ENCODE measurements at regions not wholly inside any gene's neighbourhood (a gene's known extent, or its start where the extent isn't known, plus 50 kb on each side); places are given as distances from the start of the nearest gene placed in this dataset.

- 8% methylated on average over 6 of the region's 6 CpGs for WGBS (ENCODE audit: missing lambda C conversion rate)
These were observed 518.6 kb downstream of the PIK3C3 start for GRCh38 chr18:42473611-42474010.

GRCh38 chr18:42474577-42474976 lies 519.5 kb downstream of the PIK3C3 start:
- ChIA-PET POLR2A (no interaction called here), CTCF (no interaction called here)
- no peak overlapping the region for H3K27ac ChIP-seq
- no peak overlapping the region for H3K4me3 ChIP-seq
- DNase-seq (ENCODE audit: low read depth in 1 of 2, low spot score in 1 of 2) = no peak
- H3K4me1 ChIP-seq = no peaks in the 10 kb centered on the region
- H3K4me2 ChIP-seq = no peak overlapping the region
- no peak for FAIRE-seq
- no peak for ATAC-seq
- no peaks in the 10 kb centered on the region for H3K9me3 ChIP-seq
- TF ChIP-seq, protein P1, sequence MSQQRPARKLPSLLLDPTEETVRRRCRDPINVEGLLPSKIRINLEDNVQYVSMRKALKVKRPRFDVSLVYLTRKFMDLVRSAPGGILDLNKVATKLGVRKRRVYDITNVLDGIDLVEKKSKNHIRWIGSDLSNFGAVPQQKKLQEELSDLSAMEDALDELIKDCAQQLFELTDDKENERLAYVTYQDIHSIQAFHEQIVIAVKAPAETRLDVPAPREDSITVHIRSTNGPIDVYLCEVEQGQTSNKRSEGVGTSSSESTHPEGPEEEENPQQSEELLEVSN (IDR thresholded peaks at IDR 0.05; ENCODE audit: borderline replicate concordance, low read depth) = no peak
- TF ChIP-seq GATA3 (IDR thresholded peaks at IDR 0.05; ENCODE audit: borderline replicate concordance) (no peak), RCOR1 (IDR thresholded peaks at IDR 0.05; ENCODE audit: low read depth, low read length) (no peak), ESRRA (IDR thresholded peaks at IDR 0.05; ENCODE audit: borderline replicate concordance, low read length) (no peak), FOSL2 (IDR thresholded peaks at IDR 0.05) (no peak), FOSL2 (CRISPR knock-in tag; IDR thresholded peaks at IDR 0.05) (no peak), RFX5 (IDR thresholded peaks at IDR 0.05) (no peak), MAZ (IDR thresholded peaks at IDR 0.05; ENCODE audit: borderline replicate concordance, low read depth, low read length) (no peak), REST (IDR thresholded peaks at IDR 0.05) (no peak), TFCP2L1 (CRISPR knock-in tag; IDR thresholded peaks at IDR 0.05) (no peak), CHD2 (IDR thresholded peaks at IDR 0.05; ENCODE audit: low read length, partially characterized antibody) (no peak), JUNB (IDR thresholded peaks at IDR 0.05) (no peak), ZSCAN20 (CRISPR knock-in tag; IDR thresholded peaks at IDR 0.05) (no peak), EP300 (IDR thresholded peaks at IDR 0.05) (no peak), POLR2AphosphoS2 (conservative IDR thresholded peaks at IDR 0.05; ENCODE audit: low read length) (no peak), ZFP36 (IDR thresholded peaks at IDR 0.05; ENCODE audit: borderline replicate concordance, partially characterized antibody) (no peak), FOXS1 (CRISPR knock-in tag; IDR thresholded peaks at IDR 0.05) (no peak), KDM1A (IDR thresholded peaks at IDR 0.05; ENCODE audit: low read depth) (no peak)

More at GRCh38 chr18:42473611-42474010, 518.6 kb downstream of the PIK3C3 start:
- ATAC-seq (no peak), DNase-seq (ENCODE audit: low read depth in 1 of 2, low spot score in 1 of 2) (no peak), FAIRE-seq (no peak)
- ChIA-PET POLR2A (no interaction called here), CTCF (no interaction called here)
- H3K4me3 ChIP-seq = no peak overlapping the region
- no peak overlapping the region for H3K27ac ChIP-seq
- H3K9me3 ChIP-seq = no peaks in the 10 kb centered on the region
- no peak overlapping the region for H3K4me2 ChIP-seq
- TF ChIP-seq HES2 (IDR thresholded peaks at IDR 0.05) = no peak
- no peak for TF ChIP-seq EHF (CRISPR knock-in tag; IDR thresholded peaks at IDR 0.05)
- TF ChIP-seq, protein P2, sequence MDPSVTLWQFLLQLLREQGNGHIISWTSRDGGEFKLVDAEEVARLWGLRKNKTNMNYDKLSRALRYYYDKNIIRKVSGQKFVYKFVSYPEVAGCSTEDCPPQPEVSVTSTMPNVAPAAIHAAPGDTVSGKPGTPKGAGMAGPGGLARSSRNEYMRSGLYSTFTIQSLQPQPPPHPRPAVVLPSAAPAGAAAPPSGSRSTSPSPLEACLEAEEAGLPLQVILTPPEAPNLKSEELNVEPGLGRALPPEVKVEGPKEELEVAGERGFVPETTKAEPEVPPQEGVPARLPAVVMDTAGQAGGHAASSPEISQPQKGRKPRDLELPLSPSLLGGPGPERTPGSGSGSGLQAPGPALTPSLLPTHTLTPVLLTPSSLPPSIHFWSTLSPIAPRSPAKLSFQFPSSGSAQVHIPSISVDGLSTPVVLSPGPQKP (IDR thresholded peaks at IDR 0.05; ENCODE audit: low read depth, low read length) = no peak
- TF ChIP-seq REST (IDR thresholded peaks at IDR 0.05) = no peak
- TF ChIP-seq FOXS1 (CRISPR knock-in tag; IDR thresholded peaks at IDR 0.05) = no peak
- no peak for TF ChIP-seq MAFK (IDR thresholded peaks at IDR 0.05; ENCODE audit: partially characterized antibody)
- no peak for TF ChIP-seq FOSL2 (IDR thresholded peaks at IDR 0.05)
- no peak for TF ChIP-seq FOSL2 (CRISPR knock-in tag; IDR thresholded peaks at IDR 0.05)
- no peak for TF ChIP-seq CBX2 (IDR thresholded peaks at IDR 0.05; ENCODE audit: borderline replicate concordance, low read depth)
- no peak for TF ChIP-seq EP300 (IDR thresholded peaks at IDR 0.05)
- TF ChIP-seq, protein P3, sequence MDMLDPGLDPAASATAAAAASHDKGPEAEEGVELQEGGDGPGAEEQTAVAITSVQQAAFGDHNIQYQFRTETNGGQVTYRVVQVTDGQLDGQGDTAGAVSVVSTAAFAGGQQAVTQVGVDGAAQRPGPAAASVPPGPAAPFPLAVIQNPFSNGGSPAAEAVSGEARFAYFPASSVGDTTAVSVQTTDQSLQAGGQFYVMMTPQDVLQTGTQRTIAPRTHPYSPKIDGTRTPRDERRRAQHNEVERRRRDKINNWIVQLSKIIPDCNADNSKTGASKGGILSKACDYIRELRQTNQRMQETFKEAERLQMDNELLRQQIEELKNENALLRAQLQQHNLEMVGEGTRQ (IDR thresholded peaks at IDR 0.05) = no peak
- no peaks in the 10 kb centered on the region for H3K4me1 ChIP-seq
